Right atrium auricular region (tissue), 2 donors: ENCODE measurements at regions not wholly inside any gene's neighbourhood (a gene's known extent, or its start where the extent isn't known, plus 50 kb on each side); places are given as distances from the start of the nearest gene placed in this dataset.

Experiments used
- DNase-seq: peaks from one replicate; pipeline ENCODE4 v3.0.0-alpha.2; 2019; ENCODE audit warnings: low spot score
- H3K27ac ChIP-seq, 2 donors: fragments of 200-600 bp; sonication (generic); 1 replicate in 1 of 2; 2 replicates in 1 of 2; pipeline ENCODE4 v1.5.1; 2016 to 2019
- H3K27me3 ChIP-seq, 2 donors: fragments of 200-600 bp; sonication (generic); one replicate each; pipeline versions ENCODE4 v1.5.1 to v1.6.0; 2017 to 2019
- H3K36me3 ChIP-seq: fragments of 200-600 bp; sonication (generic); one replicate; pipeline ENCODE4 v1.5.1; 2016
- H3K4me1 ChIP-seq, 2 donors: fragments of 200-600 bp; sonication (generic); one replicate each; pipeline versions ENCODE4 v1.5.1 to v1.6.0; 2017 to 2019
- H3K4me3 ChIP-seq, 2 donors: fragments of 200-600 bp; sonication (generic); 1 replicate in 1 of 2; 2 replicates in 1 of 2; pipeline ENCODE4 v1.5.1; 2017 to 2019; ENCODE audit warnings: mild to moderate bottlenecking in 1 of 2, moderate library complexity in 1 of 2
- H3K9me3 ChIP-seq, 2 donors: fragments of 200-600 bp; sonication (generic); one replicate each; pipeline ENCODE4 v1.5.1; 2019
- CTCF ChIP-seq, 2 donors: fragments of 200-600 bp; sonication (generic); IDR thresholded peaks; one replicate each; pipeline ENCODE4 v1.5.1; 2019; ENCODE audit warnings: antibody characterized with exemption in 2 of 2

GRCh38 chr2:160835166-160835565 lies 325.1 kb upstream of the TANK start:
- H3K27ac ChIP-seq, result no peak overlapping the region
- H3K27me3 ChIP-seq, result no peaks in the 10 kb centered on the region
- H3K9me3 ChIP-seq, result no peaks in the 10 kb centered on the region
- H3K4me3 ChIP-seq, result no peak overlapping the region
- H3K36me3 ChIP-seq, result no peaks in the 10 kb centered on the region
- no peaks in the 10 kb centered on the region for H3K4me1 ChIP-seq
- no peak for DNase-seq
- no peak for TF ChIP-seq CTCF (IDR thresholded peaks at IDR 0.05)

DNA sequence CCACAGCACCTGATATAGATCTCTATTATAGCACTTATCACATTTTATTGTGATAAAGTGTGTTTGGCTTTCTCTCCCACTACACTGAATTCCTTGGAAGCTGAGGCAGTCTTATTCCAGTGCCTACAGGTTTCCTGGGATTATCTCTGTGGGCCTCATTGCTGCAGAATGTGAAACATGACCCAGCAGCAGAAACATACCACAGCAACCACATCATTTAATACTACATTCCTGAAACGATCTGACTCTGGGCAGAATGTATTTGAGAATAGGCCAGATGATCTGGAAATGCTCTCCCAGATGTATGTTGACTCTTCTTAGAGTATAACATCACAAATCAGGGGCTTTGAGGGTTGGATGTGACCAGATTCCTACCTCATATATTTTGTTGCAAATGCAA lies 323.5 kb upstream of the TANK start:
- Histone ChIP-seq H3K27me3 (no peaks in the 10 kb centered on the region), H3K4me1 (no peaks in the 10 kb centered on the region), H3K27ac (no peak overlapping the region), H3K4me3 (no peak overlapping the region), H3K9me3 (no peaks in the 10 kb centered on the region), H3K36me3 (no peaks in the 10 kb centered on the region)
- DNase-seq, result no peak
- no peak for TF ChIP-seq CTCF (IDR thresholded peaks at IDR 0.05)

DNA sequence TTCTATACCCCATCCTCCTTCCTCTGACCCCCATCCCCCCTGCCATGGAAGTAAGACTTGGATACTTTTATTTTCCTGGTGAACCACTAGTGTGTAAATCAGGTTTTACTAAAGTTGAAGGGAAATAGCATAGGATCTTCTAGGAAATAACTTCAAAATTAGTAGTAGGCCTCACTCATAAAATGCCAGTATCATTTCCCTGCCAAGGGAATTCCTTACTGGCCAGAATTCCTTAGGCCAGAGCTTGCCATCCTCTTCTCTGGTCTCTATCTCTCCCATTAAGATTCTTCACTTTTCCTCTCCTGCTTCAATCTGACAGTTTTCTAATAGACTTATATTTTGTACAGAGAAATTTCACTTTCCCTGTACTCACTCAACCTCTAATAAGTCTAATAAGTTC lies 322.8 kb upstream of the TANK start:
- H3K27ac ChIP-seq, result no peak overlapping the region
- TF ChIP-seq CTCF (IDR thresholded peaks at IDR 0.05), result no peak
- DNase-seq, result no peak
- H3K27me3 ChIP-seq, result no peaks in the 10 kb centered on the region
- no peaks in the 10 kb centered on the region for H3K36me3 ChIP-seq
- H3K4me3 ChIP-seq, result no peak overlapping the region
- no peaks in the 10 kb centered on the region for H3K4me1 ChIP-seq
- no peaks in the 10 kb centered on the region for H3K9me3 ChIP-seq

GRCh38 chr2:160838147-160838546 lies 322.1 kb upstream of the TANK start:
- H3K4me1 ChIP-seq, result no peaks in the 10 kb centered on the region
- H3K27ac ChIP-seq, result no peak overlapping the region
- TF ChIP-seq CTCF (IDR thresholded peaks at IDR 0.05), result no peak
- no peak overlapping the region for H3K4me3 ChIP-seq
- H3K36me3 ChIP-seq, result no peaks in the 10 kb centered on the region
- H3K27me3 ChIP-seq, result no peaks in the 10 kb centered on the region
- H3K9me3 ChIP-seq, result peaks cover 0 to 2% of the 10 kb centered on the region in 2 donors
- DNase-seq, result no peak

DNA sequence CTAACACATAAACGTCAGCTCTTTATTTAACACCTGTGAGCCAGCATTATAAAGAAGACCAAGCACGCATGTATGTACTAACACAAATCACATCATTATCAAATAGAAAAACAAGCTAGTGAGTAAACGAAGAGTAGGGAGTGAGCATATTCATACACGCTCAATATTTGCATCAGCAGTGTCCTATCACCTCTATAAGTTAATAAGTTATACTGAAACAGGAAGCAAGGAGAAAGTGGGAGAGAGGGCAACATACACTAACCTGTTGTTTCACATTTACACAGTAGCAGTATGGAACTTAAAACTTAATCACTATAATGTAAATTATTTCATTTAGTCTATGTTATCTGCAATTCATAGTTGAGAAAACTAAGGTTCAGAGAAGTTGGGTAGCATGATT lies 321.5 kb upstream of the TANK start:
- TF ChIP-seq CTCF (IDR thresholded peaks at IDR 0.05), result no peak
- no peak overlapping the region for H3K4me3 ChIP-seq

DNA sequence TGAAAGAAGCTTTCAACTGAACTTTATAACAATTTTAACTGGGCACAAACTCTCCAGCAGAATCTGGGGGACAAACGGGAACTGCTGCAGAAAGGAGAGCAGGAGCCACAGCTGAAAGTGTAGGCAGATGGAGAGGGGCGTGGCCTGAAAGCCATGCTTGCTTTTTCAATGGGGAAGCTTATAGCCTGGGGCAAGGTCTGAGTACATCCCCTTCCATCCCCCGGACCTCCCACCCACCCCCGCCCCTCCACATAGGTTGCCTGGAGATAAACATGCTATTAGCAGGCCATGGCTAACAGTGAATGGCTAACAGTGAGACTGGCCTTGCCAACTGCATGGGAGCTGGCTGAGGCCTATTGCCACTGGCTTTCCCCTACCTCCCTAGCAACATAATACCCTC lies 317.9 kb upstream of the TANK start:
- TF ChIP-seq CTCF (IDR thresholded peaks at IDR 0.05), result no peak
- no peaks in the 10 kb centered on the region for H3K36me3 ChIP-seq
- H3K27me3 ChIP-seq, result no peaks in the 10 kb centered on the region
- H3K4me1 ChIP-seq, result no peaks in the 10 kb centered on the region
- no peak overlapping the region for H3K4me3 ChIP-seq
- no peak overlapping the region for H3K27ac ChIP-seq
- H3K9me3 ChIP-seq, result peaks cover 0 to 18% of the 10 kb centered on the region in 2 donors
- DNase-seq, result no peak

More for the DNA sequence above, 321.5 kb upstream of the TANK start:
- no peak for DNase-seq
- Histone ChIP-seq H3K27ac (no peak overlapping the region), H3K4me1 (no peaks in the 10 kb centered on the region), H3K9me3 (peaks cover 0 to 7% of the 10 kb centered on the region in 2 donors), H3K36me3 (no peaks in the 10 kb centered on the region), H3K27me3 (no peaks in the 10 kb centered on the region)
